ENCODE measurements at regions not wholly inside any gene's neighbourhood (a gene's known extent, or its start where the extent isn't known, plus 50 kb on each side); places are given as distances from the start of the nearest gene placed in this dataset.

DNA sequence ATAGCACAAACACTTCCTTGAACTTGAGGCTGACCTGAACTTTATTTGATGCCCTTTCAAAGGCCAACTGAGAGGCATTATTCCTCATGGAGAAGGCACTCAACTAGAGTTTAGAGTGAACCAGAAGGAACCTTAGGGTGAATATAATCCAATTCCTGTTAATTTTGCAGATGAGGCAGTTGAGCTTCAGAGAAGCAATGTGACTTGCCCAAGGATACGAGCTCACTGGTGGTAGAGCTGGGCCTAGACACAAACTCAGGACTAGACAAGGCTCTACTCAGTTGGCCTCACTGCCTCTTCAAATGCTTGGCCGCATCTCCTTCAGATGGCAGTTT, 172.7 kb upstream of the ADAMTS9 start:
- RAD21 ChIA-PET (ENCODE audit: low non-redundant PET in 1 of 2, low total read pairs in 2 of 2, uncharacterized antibody in 2 of 2, unreplicated experiment in 2 of 2): no interaction called here

More for the DNA sequence above, 172.7 kb upstream of the ADAMTS9 start:
- no peak for TF ChIP-seq ZFX (IDR thresholded peaks at IDR 0.05)
- TF ChIP-seq ELF1 (IDR thresholded peaks at IDR 0.05; ENCODE audit: borderline replicate concordance, low read depth): no peak
- TF ChIP-seq POLR2A (IDR thresholded peaks at IDR 0.05; ENCODE audit: borderline replicate concordance, extremely low read depth, insufficient read depth, insufficient read length): no peak
- no peak for TF ChIP-seq REST (IDR thresholded peaks at IDR 0.05; ENCODE audit: low read depth)
- no peak for TF ChIP-seq SP1 (IDR thresholded peaks at IDR 0.05; ENCODE audit: low read depth)
- TF ChIP-seq, protein P1, sequence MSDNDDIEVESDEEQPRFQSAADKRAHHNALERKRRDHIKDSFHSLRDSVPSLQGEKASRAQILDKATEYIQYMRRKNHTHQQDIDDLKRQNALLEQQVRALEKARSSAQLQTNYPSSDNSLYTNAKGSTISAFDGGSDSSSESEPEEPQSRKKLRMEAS (IDR thresholded peaks at IDR 0.05): no peak
- TF ChIP-seq SIN3A (IDR thresholded peaks at IDR 0.05; ENCODE audit: low read depth): no peak
- TF ChIP-seq POLR2AphosphoS5 (IDR thresholded peaks at IDR 0.05; ENCODE audit: low read depth, low read length): no peak
- TF ChIP-seq RAD21 (IDR thresholded peaks at IDR 0.05; ENCODE audit: low read depth): no peak
- no peak for TF ChIP-seq ZBTB33 (IDR thresholded peaks at IDR 0.05; ENCODE audit: extremely low read depth, insufficient replicate concordance, low read length)
- no peak for TF ChIP-seq CEBPB (IDR thresholded peaks at IDR 0.05; ENCODE audit: low read depth)
- TF ChIP-seq TCF7L2 (IDR thresholded peaks at IDR 0.05; ENCODE audit: borderline replicate concordance, extremely low read depth, insufficient read depth, insufficient read length): no peak
- no peak for TF ChIP-seq YY1 (IDR thresholded peaks at IDR 0.05; ENCODE audit: extremely low read depth, insufficient replicate concordance, low read depth, low read length)
- TF ChIP-seq, protein P2, sequence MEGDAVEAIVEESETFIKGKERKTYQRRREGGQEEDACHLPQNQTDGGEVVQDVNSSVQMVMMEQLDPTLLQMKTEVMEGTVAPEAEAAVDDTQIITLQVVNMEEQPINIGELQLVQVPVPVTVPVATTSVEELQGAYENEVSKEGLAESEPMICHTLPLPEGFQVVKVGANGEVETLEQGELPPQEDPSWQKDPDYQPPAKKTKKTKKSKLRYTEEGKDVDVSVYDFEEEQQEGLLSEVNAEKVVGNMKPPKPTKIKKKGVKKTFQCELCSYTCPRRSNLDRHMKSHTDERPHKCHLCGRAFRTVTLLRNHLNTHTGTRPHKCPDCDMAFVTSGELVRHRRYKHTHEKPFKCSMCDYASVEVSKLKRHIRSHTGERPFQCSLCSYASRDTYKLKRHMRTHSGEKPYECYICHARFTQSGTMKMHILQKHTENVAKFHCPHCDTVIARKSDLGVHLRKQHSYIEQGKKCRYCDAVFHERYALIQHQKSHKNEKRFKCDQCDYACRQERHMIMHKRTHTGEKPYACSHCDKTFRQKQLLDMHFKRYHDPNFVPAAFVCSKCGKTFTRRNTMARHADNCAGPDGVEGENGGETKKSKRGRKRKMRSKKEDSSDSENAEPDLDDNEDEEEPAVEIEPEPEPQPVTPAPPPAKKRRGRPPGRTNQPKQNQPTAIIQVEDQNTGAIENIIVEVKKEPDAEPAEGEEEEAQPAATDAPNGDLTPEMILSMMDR (IDR thresholded peaks at IDR 0.05 in 2 of 3, conservative IDR thresholded peaks at IDR 0.05 in 1 of 3; ENCODE audit: borderline replicate concordance in 1 of 3, insufficient read depth in 1 of 3, low read depth in 2 of 3, low read length in 2 of 3): no peak
- TF ChIP-seq, protein P3, sequence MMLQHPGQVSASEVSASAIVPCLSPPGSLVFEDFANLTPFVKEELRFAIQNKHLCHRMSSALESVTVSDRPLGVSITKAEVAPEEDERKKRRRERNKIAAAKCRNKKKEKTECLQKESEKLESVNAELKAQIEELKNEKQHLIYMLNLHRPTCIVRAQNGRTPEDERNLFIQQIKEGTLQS (IDR thresholded peaks at IDR 0.05): no peak
- no peak for TF ChIP-seq EZH2phosphoT487 (IDR thresholded peaks at IDR 0.05; ENCODE audit: borderline replicate concordance)
- no peak for TF ChIP-seq EGR1 (IDR thresholded peaks at IDR 0.05; ENCODE audit: low read depth)
- POLR2A ChIA-PET: no interaction called here
- Histone ChIP-seq H4K20me1 (ENCODE audit: insufficient read depth) (no peaks in the 10 kb centered on the region), H3K4me3 (replicated peaks in 1 of 2; ENCODE audit: low read depth in 1 of 2, low read length in 2 of 2) (no peak overlapping the region), H3K9me2 (ENCODE audit: insufficient read depth) (no peaks in the 10 kb centered on the region), H3K9me3 (ENCODE audit: control insufficient read depth in 1 of 2, insufficient read depth in 1 of 2, low read depth in 1 of 2, low read length in 2 of 2) (no peaks in the 10 kb centered on the region), H2AFZ (ENCODE audit: low read depth, low read length, poor library complexity, severe bottlenecking) (no peak overlapping the region), H3K79me2 (ENCODE audit: insufficient read depth, low read length) (no peaks in the 10 kb centered on the region), H3K4me2 (ENCODE audit: low read length) (no peak overlapping the region), H3K4me1 (ENCODE audit: control insufficient read depth in 1 of 2, insufficient read depth in 2 of 2, low read length in 2 of 2) (no peaks in the 10 kb centered on the region), H3K9ac (ENCODE audit: low read length) (no peak overlapping the region), H3K27ac (ENCODE audit: low read depth, low read length) (no peak overlapping the region), H3K27me3 (ENCODE audit: insufficient read depth, low read length) (0 out of 2 replicates have a peak, but pooled peaks cover 3% of the 10 kb centered on the region), H3K36me3 (ENCODE audit: control insufficient read depth in 1 of 2, insufficient read depth in 2 of 2, low read length in 2 of 2) (no peaks in the 10 kb centered on the region)
- DNase-seq (ENCODE audit: low read depth, low spot score) (no peak), ATAC-seq (no peak)
- CTCF ChIA-PET: no interaction called here
- intact Hi-C loops (cut with micrococcal nuclease): no loop called here
- BruUV-seq (replicated peaks): no TSS peak
